Activated T-cell treated with anti-CD3 and anti-CD28 coated beads, Interleukin-2, amount 50 U/mL, for 72 hours (primary cell): ENCODE measurements at regions not wholly inside any gene's neighbourhood (a gene's known extent, or its start where the extent isn't known, plus 50 kb on each side); places are given as distances from the start of the nearest gene placed in this dataset.
"Not testable (repeated sequence)": the region's sequence is repeated elsewhere in the genome, so short reads cannot be mapped to it uniquely, and the experiment has no call there.

ENCODE experiments used
- ATAC-seq, 2 donors: fragments of 150-1000 bp; cut with Tn5 transposase; replicated peaks in 1 of 2; 2 replicates each; pipeline ENCODE4 v1.10.0; 2021; ENCODE audit warnings: moderate library complexity in 2 of 2, mild to moderate bottlenecking in 1 of 2
- DNase-seq, 2 donors: peaks; one replicate each; pipeline ENCODE4 v3.0.0; 2021 to 2022; ENCODE audit warnings: mixed read lengths in 1 of 2
- H3K27ac Mint-ChIP-seq: one replicate; pipeline ENCODE4 v1.8.0; 2022; ENCODE audit warnings: mild to moderate bottlenecking, moderate library complexity, mixed read lengths
- H3K27me3 Mint-ChIP-seq: one replicate; pipeline ENCODE4 v1.8.0; 2022; ENCODE audit warnings: low read depth, mixed read lengths
- H3K36me3 Mint-ChIP-seq, 2 donors: one replicate each; pipeline ENCODE4 v1.8.0; 2022; ENCODE audit warnings: mixed read lengths in 2 of 2, mild to moderate bottlenecking in 1 of 2; ENCODE audit not compliant: insufficient read depth in 2 of 2
- H3K4me1 Mint-ChIP-seq: one replicate; pipeline ENCODE4 v1.8.0; 2022; ENCODE audit warnings: low read depth, mixed read lengths
- H3K4me3 Mint-ChIP-seq, 2 donors: one replicate each; pipeline ENCODE4 v1.8.0; 2022; ENCODE audit warnings: mild to moderate bottlenecking in 2 of 2, mixed read lengths in 2 of 2, moderate library complexity in 2 of 2
- H3K9me3 Mint-ChIP-seq, 2 donors: one replicate each; pipeline ENCODE4 v1.8.0; 2022; ENCODE audit warnings: mixed read lengths in 2 of 2

DNA sequence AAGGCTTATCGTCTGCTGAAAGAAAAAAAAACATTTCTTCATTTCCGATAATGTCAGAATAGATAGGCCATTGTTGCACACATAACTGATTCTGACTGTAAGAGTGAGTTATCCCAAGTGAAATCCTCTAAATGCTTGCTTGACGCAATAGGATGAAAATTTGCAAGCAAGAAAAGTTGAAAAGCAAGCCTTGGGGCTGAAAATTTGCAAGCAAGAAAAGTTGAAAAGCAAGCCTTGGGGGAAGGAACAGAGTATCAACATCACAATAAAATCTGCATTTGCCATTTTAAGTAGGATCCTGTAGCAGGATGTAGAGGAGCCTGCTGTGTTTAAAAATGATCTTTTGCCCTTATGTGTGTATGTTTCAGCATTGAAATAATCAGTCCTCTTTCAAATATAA lies 424.4 kb downstream of the KCNJ18 start:
- H3K36me3 Mint-ChIP-seq, H3K27me3 Mint-ChIP-seq, DNase-seq, H3K9me3 Mint-ChIP-seq, H3K4me1 Mint-ChIP-seq, H3K27ac Mint-ChIP-seq, H3K4me3 Mint-ChIP-seq, ATAC-seq: not testable (repeated sequence)

- not testable (repeated sequence) for H3K27ac Mint-ChIP-seq, H3K27me3 Mint-ChIP-seq, ATAC-seq, H3K9me3 Mint-ChIP-seq, H3K4me3 Mint-ChIP-seq, DNase-seq, H3K36me3 Mint-ChIP-seq, H3K4me1 Mint-ChIP-seq
Observed at GRCh38 chr17:22117401-22117800, 425.1 kb downstream of the KCNJ18 start.

GRCh38 chr17:22119016-22119415 lies 426.7 kb downstream of the KCNJ18 start:
- not testable (repeated sequence) for H3K27me3 Mint-ChIP-seq, H3K36me3 Mint-ChIP-seq, ATAC-seq, H3K27ac Mint-ChIP-seq, H3K4me1 Mint-ChIP-seq, H3K4me3 Mint-ChIP-seq, H3K9me3 Mint-ChIP-seq, DNase-seq

DNA sequence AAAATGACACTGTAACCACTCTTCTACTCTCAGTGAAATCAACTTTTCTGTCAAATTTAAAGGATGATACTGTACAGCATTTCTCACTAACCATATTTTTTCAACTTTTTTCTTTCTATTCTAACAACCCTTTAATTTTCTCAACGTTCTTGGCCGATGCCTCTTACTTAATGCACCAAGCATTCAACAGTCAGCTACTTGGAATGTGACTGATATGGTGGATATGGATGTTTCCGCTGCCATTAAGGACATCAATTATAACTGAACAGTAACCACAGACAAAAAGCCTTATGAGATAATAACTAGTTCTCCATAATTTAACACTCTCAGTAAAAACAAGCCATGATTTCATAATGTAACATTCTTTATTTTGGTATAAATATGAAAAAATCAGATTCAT lies 427.4 kb downstream of the KCNJ18 start:
- not testable (repeated sequence) for H3K27me3 Mint-ChIP-seq, H3K4me1 Mint-ChIP-seq, H3K4me3 Mint-ChIP-seq, ATAC-seq, H3K27ac Mint-ChIP-seq, H3K36me3 Mint-ChIP-seq, H3K9me3 Mint-ChIP-seq, DNase-seq

- Mint-ChIP-seq H3K36me3 (no peaks in the 10 kb centered on the region), H3K4me1 (no peaks in the 10 kb centered on the region), H3K9me3 (peaks cover 7 to 9% of the 10 kb centered on the region in 2 donors), H3K4me3 (no peak overlapping the region), H3K27me3 (no peaks in the 10 kb centered on the region), H3K27ac (no peak overlapping the region)
- ATAC-seq (no peak), DNase-seq (no peak)
Observed at GRCh38 chr17:22123536-22124281, 431.4 kb downstream of the KCNJ18 start.

GRCh38 chr17:22128171-22128570 lies 435.8 kb downstream of the KCNJ18 start:
- no peak for ATAC-seq
- Mint-ChIP-seq H3K4me1 (no peaks in the 10 kb centered on the region), H3K36me3 (peaks cover 0 to 2% of the 10 kb centered on the region in 2 donors), H3K4me3 (no peak overlapping the region), H3K27me3 (no peaks in the 10 kb centered on the region), H3K27ac (no peak overlapping the region), H3K9me3 (peaks cover 10 to 11% of the 10 kb centered on the region in 2 donors)
- no peak for DNase-seq

GRCh38 chr17:22128723-22129122 lies 436.4 kb downstream of the KCNJ18 start:
- no peak overlapping the region for H3K4me3 Mint-ChIP-seq
- no peaks in the 10 kb centered on the region for H3K4me1 Mint-ChIP-seq
- H3K36me3 Mint-ChIP-seq, result peaks cover 0 to 2% of the 10 kb centered on the region in 2 donors
- no peak overlapping the region for H3K27ac Mint-ChIP-seq
- H3K9me3 Mint-ChIP-seq, result peaks cover 10 to 11% of the 10 kb centered on the region in 2 donors
- DNase-seq, result no peak
- ATAC-seq, result no peak
- no peaks in the 10 kb centered on the region for H3K27me3 Mint-ChIP-seq

- not testable (repeated sequence) for H3K4me3 Mint-ChIP-seq, ATAC-seq, H3K4me1 Mint-ChIP-seq, H3K36me3 Mint-ChIP-seq, H3K27me3 Mint-ChIP-seq, DNase-seq, H3K27ac Mint-ChIP-seq
- peaks cover 10 to 11% of the 10 kb centered on the region in 2 donors for H3K9me3 Mint-ChIP-seq
Observed at GRCh38 chr17:22129920-22130319, 437.6 kb downstream of the KCNJ18 start.

- DNase-seq (no peak), ATAC-seq (no peak)
- peaks cover 10 to 14% of the 10 kb centered on the region in 2 donors for H3K9me3 Mint-ChIP-seq
- peaks cover 0 to 2% of the 10 kb centered on the region in 2 donors for H3K36me3 Mint-ChIP-seq
- no peak overlapping the region for H3K27ac Mint-ChIP-seq
- no peaks in the 10 kb centered on the region for H3K27me3 Mint-ChIP-seq
- H3K4me1 Mint-ChIP-seq, result no peaks in the 10 kb centered on the region
- H3K4me3 Mint-ChIP-seq, result no peak overlapping the region
Observed at GRCh38 chr17:22131740-22132139, 439.4 kb downstream of the KCNJ18 start.

DNA sequence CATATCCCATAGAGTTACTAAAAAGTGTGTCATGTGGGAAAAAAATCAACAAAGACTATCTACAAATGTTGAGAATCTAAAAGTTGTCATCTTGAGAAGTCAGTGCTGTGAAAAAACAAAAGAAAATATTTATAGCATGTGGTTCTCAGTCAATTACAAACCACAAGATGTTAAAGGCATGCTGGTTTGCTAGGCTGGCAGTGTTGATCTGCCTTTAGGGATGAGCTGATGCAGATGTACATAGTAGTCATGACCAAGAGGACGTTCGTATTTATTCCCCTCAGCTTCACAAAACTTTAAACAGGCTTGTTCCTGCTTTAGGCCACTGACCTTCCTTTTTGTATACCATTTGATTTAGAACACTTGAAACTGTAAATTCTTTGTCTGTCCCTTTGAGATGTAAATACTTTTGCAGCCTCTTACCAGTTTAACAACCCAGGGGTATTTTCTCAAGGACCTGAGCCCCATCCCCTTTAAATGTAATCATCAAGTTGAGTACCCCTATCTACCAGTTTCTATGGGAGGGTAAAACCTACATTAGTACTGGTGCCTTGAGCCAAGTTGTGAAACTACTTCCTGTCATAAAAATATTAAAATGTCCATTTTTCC lies 446.6 kb downstream of the KCNJ18 start:
- Mint-ChIP-seq H3K4me1 (no peaks in the 10 kb centered on the region), H3K9me3 (peaks cover 0 to 4% of the 10 kb centered on the region in 2 donors), H3K36me3 (no peaks in the 10 kb centered on the region), H3K4me3 (no peak overlapping the region), H3K27ac (no peak overlapping the region), H3K27me3 (no peaks in the 10 kb centered on the region)
- no peak for DNase-seq
- no peak for ATAC-seq

DNA sequence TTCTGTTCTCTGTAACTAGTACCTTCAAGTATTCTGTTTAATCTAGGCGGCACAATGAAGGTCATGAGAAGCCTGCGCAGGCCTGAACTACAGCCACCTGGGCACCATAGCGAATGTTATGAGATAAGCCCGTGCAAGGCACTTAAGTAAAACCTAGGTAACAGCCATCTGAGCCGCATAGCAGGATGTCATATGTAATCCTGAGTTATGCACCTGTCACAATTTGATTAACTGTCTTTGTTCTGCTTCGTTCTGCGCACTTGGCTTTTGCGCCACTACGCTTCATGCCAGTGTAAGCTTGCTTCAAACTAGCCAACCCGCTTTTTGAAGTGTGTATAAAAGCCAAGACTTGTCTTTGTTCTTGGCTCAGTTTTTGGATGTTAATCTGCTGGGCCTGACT lies 449.8 kb downstream of the KCNJ18 start:
- H3K27me3 Mint-ChIP-seq, result no peaks in the 10 kb centered on the region
- peaks cover 3% of the 10 kb centered on the region in 2 donors for H3K9me3 Mint-ChIP-seq
- ATAC-seq (no peak), DNase-seq (no peak)
- H3K27ac Mint-ChIP-seq, result no peak overlapping the region
- H3K4me1 Mint-ChIP-seq, result no peaks in the 10 kb centered on the region
- H3K36me3 Mint-ChIP-seq, result no peaks in the 10 kb centered on the region
- no peak overlapping the region for H3K4me3 Mint-ChIP-seq

DNA sequence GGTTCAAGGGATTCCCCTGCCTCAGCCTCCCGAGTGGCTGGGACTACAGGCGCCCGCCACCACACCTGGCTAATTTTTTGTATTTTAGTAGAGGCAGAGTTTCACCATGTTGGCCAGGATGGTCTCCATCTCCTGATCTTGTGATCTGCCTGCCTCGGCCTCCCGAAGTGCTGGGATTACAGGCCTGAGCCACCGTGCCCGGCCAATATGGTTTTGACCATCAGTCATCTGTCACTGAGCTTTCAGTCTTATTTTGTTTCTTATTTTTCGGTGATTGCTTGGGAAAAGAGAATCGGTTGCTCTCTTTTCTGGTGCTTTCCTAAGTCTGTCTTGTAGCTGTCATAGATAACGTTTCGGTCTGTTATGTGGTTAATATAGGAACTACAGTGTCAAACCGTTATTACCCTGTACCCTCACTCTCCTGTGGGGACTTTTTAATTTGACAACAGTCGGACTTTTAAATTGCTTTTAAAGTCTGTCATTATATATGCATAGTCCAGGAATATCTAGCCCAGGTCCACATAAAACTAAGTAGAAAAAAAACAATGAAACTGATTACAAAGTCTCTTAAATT lies 453.4 kb downstream of the KCNJ18 start:
- H3K4me1 Mint-ChIP-seq, result no peaks in the 10 kb centered on the region
- DNase-seq, result no peak
- no peaks in the 10 kb centered on the region for H3K27me3 Mint-ChIP-seq
- no peaks in the 10 kb centered on the region for H3K36me3 Mint-ChIP-seq
- H3K4me3 Mint-ChIP-seq, result no peak overlapping the region
- H3K27ac Mint-ChIP-seq, result no peak overlapping the region
- H3K9me3 Mint-ChIP-seq, result peaks cover 3 to 4% of the 10 kb centered on the region in 2 donors
- ATAC-seq, result no peak

GRCh38 chr17:22158364-22158763 lies 466.0 kb downstream of the KCNJ18 start:
- ATAC-seq, result no peak
- no peak for DNase-seq
- H3K27ac Mint-ChIP-seq, result no peak overlapping the region

More at GRCh38 chr17:22158364-22158763, 466.0 kb downstream of the KCNJ18 start:
- Mint-ChIP-seq H3K36me3 (peaks cover 0 to 1% of the 10 kb centered on the region in 2 donors), H3K4me3 (no peak overlapping the region), H3K9me3 (peaks cover 3 to 7% of the 10 kb centered on the region in 2 donors), H3K27me3 (no peaks in the 10 kb centered on the region), H3K4me1 (no peaks in the 10 kb centered on the region)
